ENCODE measurements at regions not wholly inside any gene's neighbourhood (a gene's known extent, or its start where the extent isn't known, plus 50 kb on each side); places are given as distances from the start of the nearest gene placed in this dataset.
A peak's percentile ranks its signal among the peaks of the same experiment; 100 is the strongest.
"Not testable (repeated sequence)": the region's sequence is repeated elsewhere in the genome, so short reads cannot be mapped to it uniquely, and the experiment has no call there.

DNA sequence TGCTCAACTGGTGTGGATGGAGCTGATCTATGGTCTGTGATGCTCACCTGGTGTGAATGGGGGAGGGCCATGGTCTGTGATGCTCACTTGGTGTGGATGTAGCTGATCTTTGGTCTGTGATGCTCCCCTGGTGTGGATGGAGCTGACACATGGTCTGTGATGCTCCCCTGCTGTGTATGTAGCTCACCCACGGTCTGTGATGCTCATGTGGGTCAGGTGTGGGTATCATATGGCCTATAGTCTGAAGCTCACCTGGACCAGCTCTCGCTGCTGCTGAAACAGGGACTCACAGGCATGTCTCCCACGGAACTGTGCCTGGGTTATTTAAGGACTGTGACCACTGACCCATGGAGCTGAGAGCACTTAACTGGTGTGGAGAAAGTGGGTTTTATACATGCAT, 109.7 kb downstream of the CRLF2 start:
- DNase-seq, result no peak

DNA sequence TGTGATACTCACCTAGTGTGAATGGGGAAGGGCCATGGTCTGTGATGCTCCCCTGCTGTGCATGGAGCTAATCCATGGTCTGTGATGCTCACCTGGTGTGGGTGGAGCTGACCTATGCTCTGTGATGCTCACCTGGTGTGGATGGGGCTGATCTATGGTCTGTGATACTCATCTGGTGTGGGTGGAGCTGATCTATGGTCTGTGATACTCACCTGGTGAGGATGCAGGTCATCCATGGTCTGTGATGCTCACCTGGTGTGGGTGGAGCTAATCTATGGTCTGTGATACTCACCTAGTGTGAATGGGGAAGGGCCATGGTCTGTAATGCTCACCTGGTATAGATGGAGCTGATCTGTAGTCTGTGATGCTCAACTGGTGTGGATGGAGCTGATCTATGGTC, 110.2 kb downstream of the CRLF2 start:
- DNase-seq, result not testable (repeated sequence)

DNA sequence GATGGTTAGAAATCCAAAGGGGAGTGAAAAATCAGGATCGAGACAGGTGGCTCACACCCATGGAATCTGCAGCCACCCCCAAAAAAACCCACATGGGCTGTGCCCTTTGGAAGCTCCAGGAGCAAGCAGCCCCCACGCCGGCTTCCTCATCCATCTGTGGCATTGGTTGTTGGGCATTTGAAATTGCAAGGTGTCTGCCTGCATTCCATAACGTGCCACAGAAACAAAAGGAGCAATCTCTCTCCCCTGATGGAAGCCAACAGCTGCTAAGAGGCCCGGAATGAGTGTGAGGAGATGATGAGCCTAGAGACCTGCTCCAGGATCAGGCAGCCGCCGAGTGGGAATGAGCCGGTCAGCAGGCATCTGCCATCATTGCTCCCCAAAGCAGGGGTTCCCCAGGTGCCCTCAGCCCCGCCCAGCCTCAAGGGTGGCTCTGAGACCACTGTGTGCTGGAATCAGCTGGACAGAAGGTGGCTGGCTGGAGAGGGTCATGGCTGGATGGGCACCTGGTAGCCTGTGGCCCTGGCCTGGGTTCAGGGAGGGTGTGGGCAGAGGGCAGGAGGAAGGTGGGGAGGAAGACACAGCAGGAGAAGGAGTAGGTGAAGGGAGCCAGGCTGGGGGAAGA, 113.2 kb downstream of the CRLF2 start:
- no peak for DNase-seq

DNA sequence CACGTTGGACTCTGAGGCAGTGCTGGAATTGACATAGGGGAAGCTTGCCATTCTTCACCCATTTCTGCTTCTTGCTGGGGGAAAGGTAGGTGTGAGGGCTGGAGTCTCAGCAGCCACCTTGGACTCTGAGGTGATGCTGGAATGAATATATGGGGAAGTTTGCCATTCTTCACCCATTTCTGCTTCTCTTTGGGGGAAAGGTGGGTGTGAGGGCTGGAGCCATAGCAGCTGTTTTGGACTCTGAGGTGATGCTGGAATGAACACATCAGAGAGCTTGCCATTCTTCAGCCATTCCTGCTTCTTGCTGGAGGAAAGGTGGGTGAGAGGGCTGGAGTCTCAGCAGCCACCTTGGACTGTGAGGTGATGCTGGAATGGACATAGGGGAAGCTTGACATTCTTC, 115.1 kb downstream of the CRLF2 start:
- DNase-seq, result no peak

DNA sequence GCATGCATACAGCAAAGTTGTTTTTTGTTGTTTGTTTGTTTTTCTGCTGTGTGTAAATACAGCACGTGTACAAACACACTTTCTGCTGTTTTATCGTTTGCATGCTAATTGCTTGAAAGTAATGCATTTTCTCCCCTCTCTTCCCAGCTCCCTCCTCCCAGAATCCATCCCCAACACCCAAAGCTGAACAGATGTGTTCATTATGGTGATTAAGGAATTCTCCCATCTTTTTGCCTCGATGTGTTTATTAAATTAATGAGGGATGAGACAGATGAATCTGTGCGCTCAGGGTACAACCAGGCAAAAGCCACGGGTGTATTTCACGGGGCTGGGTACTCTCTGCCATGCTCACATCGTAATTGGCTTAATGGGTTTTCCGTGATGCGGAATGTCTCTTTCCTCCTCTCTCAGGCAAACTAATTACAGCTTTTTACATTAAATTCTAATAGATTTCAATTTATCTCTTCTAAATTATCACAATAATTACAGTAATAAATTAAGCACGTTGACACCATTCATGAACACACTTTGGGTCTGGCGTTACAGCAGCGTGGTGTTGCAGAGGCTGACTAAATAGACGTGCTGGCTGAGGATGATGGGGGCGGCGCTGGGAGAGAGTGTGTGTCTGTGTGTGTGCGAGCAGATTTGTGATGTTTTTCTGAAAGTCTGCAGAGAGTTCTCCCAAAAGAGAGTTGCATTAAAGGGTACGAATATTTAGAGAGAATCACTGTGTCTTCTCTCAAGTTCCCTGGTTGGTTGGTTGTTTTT, 117.7 kb downstream of the CRLF2 start:
- no peak for DNase-seq

DNA sequence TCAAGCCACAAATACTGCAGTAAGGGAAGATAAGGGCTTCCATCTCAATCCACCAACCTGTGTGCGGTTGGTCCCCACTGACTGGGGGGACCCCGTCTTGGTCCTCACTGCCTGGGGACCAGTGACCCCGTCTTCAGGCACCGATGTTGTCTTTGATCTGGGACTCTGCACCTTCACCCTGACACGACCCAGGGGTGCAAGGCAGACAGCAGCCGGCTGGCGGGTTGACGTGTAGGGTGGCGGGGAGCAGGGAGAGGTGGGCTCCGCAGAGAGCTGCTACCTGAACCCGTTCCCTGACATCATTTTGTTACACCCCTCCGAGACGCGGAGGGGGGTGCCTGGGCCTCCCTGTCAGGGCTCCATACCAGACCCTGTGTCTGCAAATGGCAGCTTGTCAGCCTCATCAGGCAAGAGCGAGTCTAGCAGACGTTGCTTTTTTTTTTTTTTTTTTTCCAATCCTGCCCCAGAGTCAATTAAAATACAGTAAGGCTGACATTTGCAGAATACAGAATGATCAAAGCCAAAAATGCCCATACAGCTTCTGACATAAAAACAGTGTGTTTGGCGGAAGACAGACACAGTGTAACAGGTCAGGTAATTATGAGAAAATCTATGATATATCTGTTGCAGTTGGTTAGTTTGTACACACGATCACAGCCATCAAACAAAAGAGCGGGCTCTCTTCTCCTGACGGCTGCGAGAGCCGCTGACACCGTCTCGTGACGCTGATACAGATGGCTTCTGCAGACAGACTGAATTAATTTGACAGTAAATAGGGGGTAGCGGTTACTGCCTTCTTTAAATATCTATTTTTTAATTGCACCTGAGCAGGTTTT, 118.6 kb downstream of the CRLF2 start:
- no peak for DNase-seq

DNA sequence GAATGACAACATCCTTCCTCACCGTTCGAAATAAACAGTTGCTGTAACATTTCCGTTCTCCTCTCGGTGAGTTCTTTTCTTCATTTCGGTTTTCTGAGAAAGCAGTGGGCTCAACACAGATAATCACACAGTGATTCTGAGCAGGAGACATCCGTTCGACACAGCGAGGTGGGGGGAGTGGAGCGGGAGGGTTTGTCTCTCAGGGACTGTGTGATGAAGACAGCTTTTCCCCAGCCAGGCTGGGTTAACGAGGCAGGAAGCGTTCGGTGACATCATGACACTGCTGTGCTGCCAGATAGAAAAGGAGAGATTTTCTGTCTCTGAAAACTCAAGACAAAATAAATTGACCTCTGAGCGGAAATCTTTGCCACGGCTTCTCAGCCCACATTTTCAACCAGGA, 119.3 kb downstream of the CRLF2 start:
- no peak for DNase-seq

DNA sequence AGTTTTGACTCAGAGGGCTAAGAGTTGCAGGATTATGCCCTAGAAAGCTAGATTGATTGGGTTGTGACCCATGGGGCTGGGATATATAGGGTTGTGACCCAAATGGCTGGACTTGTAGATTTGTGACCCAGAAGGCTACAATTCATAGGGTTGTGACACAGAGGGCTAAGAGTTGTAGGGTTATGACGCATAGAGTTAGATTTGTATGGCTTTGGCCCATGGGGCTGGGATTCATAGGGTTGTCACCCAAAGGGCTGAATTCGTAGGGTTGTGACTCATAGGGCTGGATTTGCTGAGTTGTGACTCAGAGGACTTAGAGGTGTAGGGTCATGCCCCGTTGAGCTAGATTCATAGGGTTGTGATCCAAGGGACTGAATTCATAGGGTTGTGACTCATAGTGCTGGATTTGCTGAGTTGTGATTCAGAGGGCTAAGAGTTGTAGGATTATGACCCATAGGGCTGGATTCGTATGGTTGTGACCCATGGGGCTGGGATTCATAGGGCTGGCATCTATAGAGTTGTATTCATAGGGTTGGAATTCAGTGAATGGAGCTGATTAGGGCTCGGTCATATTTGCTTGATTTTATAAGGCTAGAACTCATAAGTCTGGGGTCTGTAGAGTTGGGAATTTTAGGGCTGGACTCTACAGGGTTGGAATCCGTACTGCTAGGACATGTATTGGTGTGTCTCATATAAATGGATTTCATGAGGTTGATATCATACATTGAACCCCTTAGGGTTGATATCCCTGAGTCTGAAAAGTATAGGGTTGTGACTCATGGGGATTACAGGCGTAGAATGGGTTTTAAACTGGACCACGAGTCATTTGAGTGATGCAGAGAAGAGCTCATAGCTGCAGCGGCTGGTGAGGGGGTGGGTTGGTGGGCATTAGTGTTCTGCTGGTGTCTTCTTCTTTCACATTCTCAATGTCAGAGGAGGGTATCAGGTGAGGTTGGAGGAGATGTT, 125.7 kb downstream of the CRLF2 start:
- DNase-seq, result peak; percentile 2

DNA sequence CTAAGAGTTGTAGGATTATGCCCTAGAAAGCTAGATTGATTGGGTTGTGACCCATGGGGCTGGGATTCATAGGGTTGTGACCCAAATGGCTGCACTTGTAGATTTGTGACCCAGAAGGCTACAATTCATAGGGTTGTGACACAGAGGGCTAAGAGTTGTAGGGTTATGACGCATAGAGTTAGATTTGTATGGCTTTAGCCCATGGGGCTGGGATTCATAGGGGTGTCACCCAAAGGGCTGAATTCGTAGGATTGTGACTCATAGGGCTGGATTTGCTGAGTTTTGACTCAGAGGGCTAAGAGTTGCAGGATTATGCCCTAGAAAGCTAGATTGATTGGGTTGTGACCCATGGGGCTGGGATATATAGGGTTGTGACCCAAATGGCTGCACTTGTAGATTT, 126.6 kb downstream of the CRLF2 start:
- DNase-seq, result not testable (repeated sequence)

DNA sequence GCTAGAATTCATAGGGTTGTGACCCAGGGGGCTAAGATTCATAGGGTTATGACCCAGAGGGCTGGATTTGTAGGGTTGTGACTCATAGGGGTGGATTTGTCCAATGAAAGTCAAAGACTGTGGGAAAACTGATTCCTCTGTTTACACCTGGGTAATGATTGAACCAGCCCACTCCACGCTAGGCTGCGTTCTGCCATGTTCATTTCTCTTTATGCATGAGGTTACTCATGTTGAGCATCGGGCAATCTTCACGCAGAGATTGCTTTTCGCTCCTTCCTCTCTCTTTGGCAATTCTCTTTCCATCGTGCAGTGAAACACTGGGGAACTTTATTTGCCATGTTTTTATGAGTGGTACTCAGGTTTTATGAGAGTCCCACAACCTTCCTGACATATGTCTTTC, 127.8 kb downstream of the CRLF2 start:
- no peak for DNase-seq

DNA sequence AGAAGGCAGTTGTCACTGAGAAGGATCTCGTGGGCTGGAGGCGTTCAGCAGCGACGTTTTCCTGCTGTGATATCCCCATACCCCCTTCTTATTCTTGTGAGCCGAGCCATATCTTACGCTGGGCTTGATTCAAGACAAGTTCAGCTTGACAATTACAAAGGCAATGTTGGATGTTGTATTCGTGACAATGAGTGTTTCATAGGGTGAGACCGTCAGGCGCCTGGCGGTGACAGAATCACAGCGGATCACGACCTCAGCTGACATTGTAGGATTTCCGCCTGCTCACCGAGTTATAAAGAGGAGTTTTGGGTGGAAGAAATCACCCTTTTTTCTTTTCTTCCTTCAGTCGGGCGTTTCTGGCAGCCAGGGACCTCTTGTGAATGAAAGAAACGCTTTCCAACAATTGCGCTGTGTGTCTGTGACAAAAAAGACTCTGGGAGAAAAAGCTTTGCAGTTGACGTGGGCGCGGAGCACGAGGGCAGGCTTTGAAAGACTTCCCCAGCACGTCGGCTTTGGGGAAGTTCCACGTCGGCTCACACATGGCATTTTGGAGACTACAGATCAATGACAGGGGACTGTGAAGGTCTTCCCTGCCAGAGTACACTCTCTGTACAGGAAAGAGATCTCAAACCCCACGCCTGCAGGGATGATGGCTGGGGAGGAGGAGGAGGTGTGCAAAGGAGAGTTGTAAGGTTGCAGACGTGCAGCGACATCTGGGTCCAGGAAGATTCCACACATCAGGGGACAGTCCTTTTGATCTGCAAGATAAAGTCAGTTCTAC, 135.4 kb downstream of the CRLF2 start:
- DNase-seq, result no peak

DNA sequence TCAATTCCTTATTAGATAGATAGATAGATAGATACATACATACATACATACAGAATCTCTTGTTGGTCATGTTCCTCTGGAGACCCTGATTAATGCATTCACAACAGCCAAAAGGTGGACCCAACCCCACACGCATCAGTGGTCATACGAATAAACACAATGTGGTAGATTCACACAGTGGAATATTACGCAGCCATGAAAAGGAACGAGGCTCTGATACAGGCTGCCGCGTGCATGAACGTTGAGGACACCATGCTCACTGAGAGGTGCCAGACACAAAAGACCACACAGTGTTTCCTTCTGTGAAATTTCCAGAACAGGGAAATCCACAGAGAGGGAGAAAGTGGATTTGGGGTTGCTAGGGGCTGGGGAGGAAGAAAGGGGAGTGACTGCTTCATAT, 136.7 kb downstream of the CRLF2 start:
- DNase-seq, result no peak

DNA sequence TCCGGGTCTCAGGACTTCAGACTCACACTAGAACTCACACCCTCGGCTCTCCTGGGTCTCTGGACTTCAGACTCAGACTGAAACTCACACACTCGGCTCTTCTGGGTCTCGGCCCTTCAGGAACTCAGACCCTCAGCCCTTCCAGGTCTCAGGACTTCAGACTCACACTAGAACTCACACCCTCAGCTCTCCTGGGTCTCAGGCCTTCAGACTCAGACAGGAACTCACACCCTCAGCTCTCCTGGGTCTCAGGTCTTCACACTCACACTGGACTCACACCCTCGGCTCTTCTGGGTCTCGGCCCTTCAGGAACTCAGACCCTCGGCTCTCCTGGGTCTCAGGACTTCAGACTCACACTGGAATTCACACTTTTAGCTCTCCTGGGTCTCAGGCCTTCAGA, 137.3 kb downstream of the CRLF2 start:
- DNase-seq, result no peak

DNA sequence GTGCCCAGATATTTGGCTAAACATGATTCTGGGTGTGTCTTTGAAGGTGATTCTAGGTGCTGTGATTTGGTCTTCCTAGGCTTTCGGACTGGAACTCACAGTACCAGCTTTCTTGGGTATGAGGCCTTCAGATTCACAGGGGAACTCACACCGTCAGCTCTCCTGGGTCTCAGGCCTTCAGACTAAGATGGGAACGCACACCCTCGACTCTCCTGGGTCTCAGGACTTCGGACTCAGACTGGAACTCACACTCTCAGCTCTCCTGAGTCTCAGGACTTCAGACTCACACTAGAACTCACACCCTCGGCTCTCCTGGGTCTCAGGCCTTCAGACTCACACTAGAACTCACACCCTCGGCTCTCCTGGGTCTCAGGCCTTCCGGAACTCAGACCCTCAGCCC, 137.7 kb downstream of the CRLF2 start:
- DNase-seq, result no peak

DNA sequence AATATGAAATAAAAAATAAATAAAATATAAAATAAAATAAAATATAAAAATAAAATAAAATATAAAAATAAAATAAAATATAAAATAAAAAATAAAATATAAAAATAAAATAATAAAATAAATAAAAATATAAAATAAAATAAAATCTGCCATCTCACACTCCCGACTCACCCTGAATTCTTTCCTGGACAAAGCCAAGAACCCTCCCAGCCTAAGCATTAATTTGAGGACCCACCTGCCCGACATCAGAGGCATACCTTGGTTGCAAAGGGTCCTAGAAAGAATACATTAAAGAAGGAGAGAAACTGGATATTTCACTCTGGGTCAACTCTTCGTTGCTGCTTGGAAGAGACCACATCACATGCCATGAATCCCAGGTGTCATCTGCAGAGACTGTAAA, 138.3 kb downstream of the CRLF2 start:
- no peak for DNase-seq

DNA sequence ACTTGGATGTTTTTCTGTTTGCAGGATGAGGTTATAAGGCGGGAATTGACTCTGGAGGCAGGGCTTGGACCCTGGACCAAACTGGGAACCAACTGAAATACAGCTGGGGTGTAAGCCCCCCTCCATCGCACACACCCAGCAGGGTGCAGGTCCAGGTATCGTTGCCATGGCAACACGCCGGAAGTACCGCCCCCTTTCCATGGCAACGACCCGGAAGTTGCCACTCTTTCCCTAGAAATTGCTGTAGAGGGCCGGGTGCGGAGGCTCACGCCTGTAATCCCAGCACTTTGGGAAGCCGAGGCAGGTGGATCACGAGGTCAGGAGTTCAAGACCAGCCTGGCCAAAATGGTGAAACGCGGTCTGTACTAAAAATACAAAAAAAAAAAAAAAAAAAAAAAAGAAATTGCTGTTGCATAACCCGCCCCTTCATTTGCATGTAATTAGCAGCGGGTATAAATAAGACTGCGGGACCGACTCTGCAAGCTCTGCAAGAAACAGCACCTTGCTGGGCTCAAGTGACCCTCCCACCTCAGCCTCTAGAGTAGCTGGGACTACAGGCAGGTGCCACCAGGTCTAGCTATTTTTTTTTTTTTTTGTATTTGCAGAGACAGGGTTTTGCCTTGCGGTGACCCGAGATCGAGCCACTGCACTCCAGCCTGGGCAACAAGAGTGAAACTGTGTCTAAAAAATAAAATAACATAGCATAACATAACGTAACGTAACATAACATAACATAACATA, 139.6 kb downstream of the CRLF2 start:
- DNase-seq, result no peak

DNA sequence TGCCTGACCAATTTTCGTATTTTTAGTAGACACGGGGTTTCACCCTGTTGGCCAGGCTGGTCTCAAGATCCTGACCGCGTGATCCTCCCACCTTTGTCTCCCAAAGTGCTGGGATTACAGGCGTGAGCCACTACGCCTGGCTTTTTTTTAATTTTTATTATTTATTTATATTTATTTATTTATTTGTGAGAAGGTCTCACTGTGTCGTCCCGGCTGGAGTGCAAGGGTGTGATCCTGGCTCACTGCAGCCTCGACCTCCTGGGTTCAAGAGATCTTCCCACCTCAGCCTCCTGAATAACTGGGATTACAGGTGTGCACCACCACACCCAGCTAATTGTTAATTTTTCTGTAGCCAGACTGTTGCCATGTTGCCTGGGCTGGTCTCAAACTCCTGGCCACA, 141.1 kb downstream of the CRLF2 start:
- no peak for DNase-seq

DNA sequence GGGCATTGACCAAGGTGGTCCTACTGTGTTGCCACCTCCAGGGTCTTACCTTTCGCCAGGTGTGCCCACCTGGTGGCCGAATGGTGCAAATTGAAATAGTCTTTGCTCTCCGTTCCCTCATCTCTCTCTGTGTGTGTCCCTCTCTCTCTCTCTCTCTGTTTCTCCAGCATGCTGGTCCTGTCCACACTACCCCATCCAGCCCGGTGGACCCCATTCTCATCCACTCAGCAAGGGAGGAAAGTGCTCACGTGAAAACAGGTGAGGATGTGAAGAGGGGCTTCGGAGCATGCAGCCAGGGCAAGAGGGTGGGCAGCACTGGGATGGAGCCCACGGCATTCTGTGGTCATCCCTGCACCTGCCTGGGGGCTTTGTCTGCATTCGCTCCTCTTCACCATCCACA, 150.1 kb downstream of the CRLF2 start:
- DNase-seq, result no peak

DNA sequence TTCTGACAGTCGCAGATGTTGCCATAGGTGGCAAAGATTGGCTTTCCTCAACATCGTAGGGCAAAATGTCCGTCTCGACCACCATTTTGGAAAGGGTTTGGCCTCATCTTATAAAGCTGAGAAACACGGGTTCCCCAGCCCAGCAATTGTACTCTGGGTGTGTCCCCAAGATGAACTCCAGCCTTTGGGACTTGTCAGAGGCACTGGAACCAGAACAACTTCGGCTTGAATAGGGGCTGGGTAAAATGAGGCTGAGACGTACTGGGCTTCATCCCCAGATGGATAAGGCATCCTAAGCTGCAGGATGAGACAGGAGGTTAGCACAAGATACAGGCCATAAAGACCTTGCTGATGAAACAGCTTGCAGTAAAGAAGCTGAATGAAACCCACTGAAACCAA, 151.9 kb downstream of the CRLF2 start:
- no peak for DNase-seq

DNA sequence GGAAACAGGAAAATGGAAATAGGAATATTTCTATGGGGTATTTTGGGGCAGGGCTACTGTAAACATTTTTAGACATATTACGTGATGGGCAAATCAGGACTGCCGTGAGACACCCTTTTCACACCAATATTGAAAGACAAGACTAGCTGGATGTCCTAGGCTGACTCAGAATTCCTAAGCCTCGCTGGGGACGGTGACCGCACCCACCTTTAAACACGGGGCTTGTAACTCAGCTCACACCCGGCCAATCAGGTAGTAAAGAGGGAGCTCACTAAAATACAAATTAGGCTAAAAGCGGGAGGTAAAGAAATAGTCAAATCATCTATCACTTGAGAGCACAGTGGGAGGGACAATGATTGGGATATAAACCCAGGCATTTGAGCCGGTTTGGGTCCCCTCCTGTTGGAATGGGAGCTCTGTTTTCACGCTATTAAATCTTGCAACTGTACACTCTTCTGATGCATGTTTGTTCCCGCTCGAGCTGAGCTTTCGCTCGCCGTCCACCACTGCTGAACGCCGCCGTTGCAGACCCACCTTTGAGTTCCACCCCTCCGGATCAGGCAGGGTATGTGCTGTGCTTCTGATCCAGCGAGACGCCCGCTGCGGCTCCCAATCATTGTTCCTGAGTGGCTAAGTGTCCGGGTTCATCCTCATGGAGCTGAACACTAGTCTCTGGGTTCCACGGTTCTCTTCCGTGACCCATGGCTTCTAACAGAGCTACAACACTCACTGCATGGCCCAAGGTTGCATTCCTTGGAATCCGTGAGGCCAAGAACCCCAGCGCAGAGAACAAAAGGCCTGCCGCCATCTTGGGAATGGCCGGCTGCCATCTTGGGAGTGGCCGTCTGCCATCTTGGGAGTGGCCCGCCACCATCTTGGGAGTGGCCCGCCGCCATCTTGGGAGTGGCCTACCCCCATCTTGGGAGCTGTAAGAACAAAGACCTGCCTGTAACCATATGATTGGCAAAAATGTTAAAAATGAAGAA, 152.6 kb downstream of the CRLF2 start:
- DNase-seq, result no peak
